ENCODE measurements at regions not wholly inside any gene's neighbourhood (a gene's known extent, or its start where the extent isn't known, plus 50 kb on each side); places are given as distances from the start of the nearest gene placed in this dataset.

- no peaks in the 10 kb centered on the region for H3K36me3 ChIP-seq (ENCODE audit: control insufficient read depth, low read depth, low read length)
- H3K27me3 ChIP-seq (ENCODE audit: control insufficient read depth, insufficient read depth, low read length) = no peaks in the 10 kb centered on the region
- H3K27ac ChIP-seq (ENCODE audit: low read length) = no peak overlapping the region
- no peaks in the 10 kb centered on the region for H3K9me3 ChIP-seq (ENCODE audit: control insufficient read depth, low read depth, low read length)
- no peak overlapping the region for H3K9ac ChIP-seq (ENCODE audit: low read length)
- peaks cover 39% of the 10 kb centered on the region for H3K4me1 ChIP-seq (ENCODE audit: control insufficient read depth, low read depth, low read length)
- no peak overlapping the region for H3K4me3 ChIP-seq (ENCODE audit: low read length)
Measured at GRCh38 chr19:31423896-31424295, 74.7 kb upstream of the TSHZ3 start.

GRCh38 chr19:31424861-31425620, 75.8 kb upstream of the TSHZ3 start:
- Histone ChIP-seq H3K27me3 (ENCODE audit: control insufficient read depth, insufficient read depth, low read length) (no peaks in the 10 kb centered on the region), H3K27ac (ENCODE audit: low read length) (no peak overlapping the region), H3K36me3 (ENCODE audit: control insufficient read depth, low read depth, low read length) (no peaks in the 10 kb centered on the region), H3K9ac (ENCODE audit: low read length) (no peak overlapping the region), H3K9me3 (ENCODE audit: control insufficient read depth, low read depth, low read length) (no peaks in the 10 kb centered on the region), H3K4me1 (ENCODE audit: control insufficient read depth, low read depth, low read length) (peaks cover 30% of the 10 kb centered on the region), H3K4me3 (ENCODE audit: low read length) (no peak overlapping the region)

- H3K9me3 ChIP-seq (ENCODE audit: control insufficient read depth, low read depth, low read length) = no peaks in the 10 kb centered on the region
Measured at GRCh38 chr19:31427857-31428256, 78.6 kb upstream of the TSHZ3 start.

GRCh38 chr19:31430381-31430780, 81.1 kb upstream of the TSHZ3 start:
- H3K9ac ChIP-seq (ENCODE audit: low read length) = no peak overlapping the region
- peaks cover 3% of the 10 kb centered on the region for H3K9me3 ChIP-seq (ENCODE audit: control insufficient read depth, low read depth, low read length)
- no peaks in the 10 kb centered on the region for H3K4me1 ChIP-seq (ENCODE audit: control insufficient read depth, low read depth, low read length)
- H3K27ac ChIP-seq (ENCODE audit: low read length) = no peak overlapping the region
- H3K4me3 ChIP-seq (ENCODE audit: low read length) = no peak overlapping the region
- no peaks in the 10 kb centered on the region for H3K36me3 ChIP-seq (ENCODE audit: control insufficient read depth, low read depth, low read length)
- H3K27me3 ChIP-seq (ENCODE audit: control insufficient read depth, insufficient read depth, low read length) = no peaks in the 10 kb centered on the region

More at GRCh38 chr19:31427857-31428256, 78.6 kb upstream of the TSHZ3 start:
- H3K27ac ChIP-seq (ENCODE audit: low read length) = no peak overlapping the region
- H3K36me3 ChIP-seq (ENCODE audit: control insufficient read depth, low read depth, low read length) = no peaks in the 10 kb centered on the region
- no peak overlapping the region for H3K9ac ChIP-seq (ENCODE audit: low read length)
- no peak overlapping the region for H3K4me3 ChIP-seq (ENCODE audit: low read length)
- peaks cover 8% of the 10 kb centered on the region for H3K4me1 ChIP-seq (ENCODE audit: control insufficient read depth, low read depth, low read length)
- H3K27me3 ChIP-seq (ENCODE audit: control insufficient read depth, insufficient read depth, low read length) = no peaks in the 10 kb centered on the region

GRCh38 chr19:31432201-31432810, 83.1 kb upstream of the TSHZ3 start:
- no peak overlapping the region for H3K27ac ChIP-seq (ENCODE audit: low read length)
- no peak overlapping the region for H3K9ac ChIP-seq (ENCODE audit: low read length)
- H3K36me3 ChIP-seq (ENCODE audit: control insufficient read depth, low read depth, low read length) = no peaks in the 10 kb centered on the region
- H3K4me3 ChIP-seq (ENCODE audit: low read length) = no peak overlapping the region
- H3K27me3 ChIP-seq (ENCODE audit: control insufficient read depth, insufficient read depth, low read length) = no peaks in the 10 kb centered on the region
- H3K9me3 ChIP-seq (ENCODE audit: control insufficient read depth, low read depth, low read length) = peaks cover 3% of the 10 kb centered on the region
- no peaks in the 10 kb centered on the region for H3K4me1 ChIP-seq (ENCODE audit: control insufficient read depth, low read depth, low read length)

- Histone ChIP-seq H3K36me3 (ENCODE audit: control insufficient read depth, low read depth, low read length) (no peaks in the 10 kb centered on the region), H3K9me3 (ENCODE audit: control insufficient read depth, low read depth, low read length) (peaks cover 3% of the 10 kb centered on the region), H3K9ac (ENCODE audit: low read length) (no peak overlapping the region), H3K27me3 (ENCODE audit: control insufficient read depth, insufficient read depth, low read length) (no peaks in the 10 kb centered on the region), H3K4me3 (ENCODE audit: low read length) (no peak overlapping the region), H3K27ac (ENCODE audit: low read length) (no peak overlapping the region), H3K4me1 (ENCODE audit: control insufficient read depth, low read depth, low read length) (no peaks in the 10 kb centered on the region)
Measured at GRCh38 chr19:31436121-31436776, 87.0 kb upstream of the TSHZ3 start.

- no peak overlapping the region for H3K9ac ChIP-seq (ENCODE audit: low read length)
- no peak overlapping the region for H3K27ac ChIP-seq (ENCODE audit: low read length)
- no peak overlapping the region for H3K4me3 ChIP-seq (ENCODE audit: low read length)
- H3K9me3 ChIP-seq (ENCODE audit: control insufficient read depth, low read depth, low read length) = peaks cover 3% of the 10 kb centered on the region
- no peaks in the 10 kb centered on the region for H3K4me1 ChIP-seq (ENCODE audit: control insufficient read depth, low read depth, low read length)
- no peaks in the 10 kb centered on the region for H3K36me3 ChIP-seq (ENCODE audit: control insufficient read depth, low read depth, low read length)
- H3K27me3 ChIP-seq (ENCODE audit: control insufficient read depth, insufficient read depth, low read length) = no peaks in the 10 kb centered on the region
Measured at GRCh38 chr19:31438401-31439269, 89.4 kb upstream of the TSHZ3 start.

- peaks cover 3% of the 10 kb centered on the region for H3K9me3 ChIP-seq (ENCODE audit: control insufficient read depth, low read depth, low read length)
- H3K27me3 ChIP-seq (ENCODE audit: control insufficient read depth, insufficient read depth, low read length) = no peaks in the 10 kb centered on the region
- no peaks in the 10 kb centered on the region for H3K4me1 ChIP-seq (ENCODE audit: control insufficient read depth, low read depth, low read length)
- no peak overlapping the region for H3K9ac ChIP-seq (ENCODE audit: low read length)
- H3K36me3 ChIP-seq (ENCODE audit: control insufficient read depth, low read depth, low read length) = no peaks in the 10 kb centered on the region
- H3K27ac ChIP-seq (ENCODE audit: low read length) = no peak overlapping the region
- H3K4me3 ChIP-seq (ENCODE audit: low read length) = no peak overlapping the region
Measured at GRCh38 chr19:31439270-31439573, 90.0 kb upstream of the TSHZ3 start.

GRCh38 chr19:31444931-31445330, 95.7 kb upstream of the TSHZ3 start:
- Histone ChIP-seq H3K9me3 (ENCODE audit: control insufficient read depth, low read depth, low read length) (no peaks in the 10 kb centered on the region), H3K4me1 (ENCODE audit: control insufficient read depth, low read depth, low read length) (no peaks in the 10 kb centered on the region), H3K27ac (ENCODE audit: low read length) (no peak overlapping the region), H3K4me3 (ENCODE audit: low read length) (no peak overlapping the region), H3K9ac (ENCODE audit: low read length) (no peak overlapping the region), H3K36me3 (ENCODE audit: control insufficient read depth, low read depth, low read length) (no peaks in the 10 kb centered on the region), H3K27me3 (ENCODE audit: control insufficient read depth, insufficient read depth, low read length) (no peaks in the 10 kb centered on the region)

- Histone ChIP-seq H3K4me1 (ENCODE audit: control insufficient read depth, low read depth, low read length) (no peaks in the 10 kb centered on the region), H3K9ac (ENCODE audit: low read length) (no peak overlapping the region), H3K9me3 (ENCODE audit: control insufficient read depth, low read depth, low read length) (no peaks in the 10 kb centered on the region), H3K27ac (ENCODE audit: low read length) (no peak overlapping the region), H3K4me3 (ENCODE audit: low read length) (no peak overlapping the region), H3K36me3 (ENCODE audit: control insufficient read depth, low read depth, low read length) (no peaks in the 10 kb centered on the region), H3K27me3 (ENCODE audit: control insufficient read depth, insufficient read depth, low read length) (no peaks in the 10 kb centered on the region)
Measured at GRCh38 chr19:31445406-31445805, 96.2 kb upstream of the TSHZ3 start.

GRCh38 chr19:31448221-31448657, 99.0 kb upstream of the TSHZ3 start:
- Histone ChIP-seq H3K4me3 (ENCODE audit: low read length) (no peak overlapping the region), H3K4me1 (ENCODE audit: control insufficient read depth, low read depth, low read length) (no peaks in the 10 kb centered on the region), H3K36me3 (ENCODE audit: control insufficient read depth, low read depth, low read length) (no peaks in the 10 kb centered on the region), H3K9me3 (ENCODE audit: control insufficient read depth, low read depth, low read length) (no peaks in the 10 kb centered on the region), H3K9ac (ENCODE audit: low read length) (no peak overlapping the region), H3K27me3 (ENCODE audit: control insufficient read depth, insufficient read depth, low read length) (no peaks in the 10 kb centered on the region), H3K27ac (ENCODE audit: low read length) (no peak overlapping the region)
